ENCODE measurements at regions not wholly inside any gene's neighbourhood (a gene's known extent, or its start where the extent isn't known, plus 50 kb on each side); places are given as distances from the start of the nearest gene placed in this dataset.
"Not testable (repeated sequence)": the region's sequence is repeated elsewhere in the genome, so short reads cannot be mapped to it uniquely, and the experiment has no call there.

- no peak for DNase-seq (ENCODE audit: low spot score)
Observed at GRCh38 chr2:61626827-61627226, 88.7 kb upstream of the XPO1 start.

GRCh38 chr2:61623747-61624146, 85.6 kb upstream of the XPO1 start:
- no peak for DNase-seq (ENCODE audit: low spot score)

DNA sequence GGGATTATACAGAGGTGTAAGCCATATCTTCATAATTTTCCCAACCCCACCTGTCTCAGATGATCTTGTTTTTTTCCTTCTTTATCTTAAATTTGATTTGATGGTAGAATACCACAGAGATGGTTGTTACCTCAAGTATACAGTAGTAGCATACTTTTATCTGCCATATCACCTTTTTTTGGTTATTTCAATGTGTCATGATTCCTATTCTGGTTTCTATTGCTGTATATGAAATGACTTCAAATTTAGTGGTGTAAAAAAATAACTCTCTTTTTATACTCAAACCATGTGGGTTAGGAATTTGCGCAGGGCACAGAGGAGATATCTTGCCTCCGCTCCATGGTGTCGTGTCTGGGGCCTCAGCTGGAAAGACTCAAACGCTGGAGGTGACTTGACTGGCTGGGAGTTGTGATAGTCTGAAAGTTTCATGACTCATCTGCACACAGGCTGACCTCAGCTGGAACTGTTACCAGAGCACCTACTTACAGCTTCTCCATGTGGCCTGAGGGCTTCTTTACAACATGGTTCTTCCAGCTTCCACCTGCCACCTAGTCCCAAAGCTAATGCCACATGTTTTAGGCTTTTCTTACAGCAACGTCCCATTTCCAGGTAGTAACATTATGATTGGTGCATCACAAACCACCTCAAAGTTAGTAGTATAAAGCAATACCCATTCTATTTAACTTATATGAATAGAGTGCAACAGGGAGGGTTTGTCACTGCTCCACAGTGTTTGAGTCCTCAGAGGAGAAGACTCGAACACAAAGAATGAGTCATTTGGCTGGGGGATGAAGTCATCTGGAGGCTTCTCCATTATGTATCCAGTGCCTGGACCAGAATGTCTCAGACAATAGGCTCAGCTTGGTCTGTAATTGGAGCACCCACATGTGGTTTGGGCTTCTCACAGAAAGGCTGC, 82.3 kb upstream of the XPO1 start:
- no peak for DNase-seq (ENCODE audit: low spot score)

- no peak for DNase-seq (ENCODE audit: low spot score)
Observed at GRCh38 chr2:61619561-61619960, 81.4 kb upstream of the XPO1 start.

DNA sequence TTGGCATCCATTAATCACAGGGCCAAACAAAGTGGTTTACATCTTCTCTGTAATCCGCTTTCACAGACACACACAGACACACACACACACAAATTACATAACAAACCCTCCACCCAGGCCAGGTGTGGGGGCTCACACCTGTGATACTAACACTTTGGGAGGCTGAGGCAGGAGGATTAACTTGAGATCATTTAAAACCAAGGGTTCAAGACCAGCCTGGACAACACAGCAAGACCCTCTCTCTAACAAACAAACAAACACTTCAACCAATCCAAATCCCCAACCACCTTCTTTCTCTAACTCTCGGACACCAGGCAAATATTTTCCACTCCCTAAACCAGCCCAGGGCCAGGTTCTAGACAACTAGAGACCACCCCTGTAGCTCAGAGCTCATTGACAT, 79.5 kb upstream of the XPO1 start:
- no peak for DNase-seq (ENCODE audit: low spot score)

DNA sequence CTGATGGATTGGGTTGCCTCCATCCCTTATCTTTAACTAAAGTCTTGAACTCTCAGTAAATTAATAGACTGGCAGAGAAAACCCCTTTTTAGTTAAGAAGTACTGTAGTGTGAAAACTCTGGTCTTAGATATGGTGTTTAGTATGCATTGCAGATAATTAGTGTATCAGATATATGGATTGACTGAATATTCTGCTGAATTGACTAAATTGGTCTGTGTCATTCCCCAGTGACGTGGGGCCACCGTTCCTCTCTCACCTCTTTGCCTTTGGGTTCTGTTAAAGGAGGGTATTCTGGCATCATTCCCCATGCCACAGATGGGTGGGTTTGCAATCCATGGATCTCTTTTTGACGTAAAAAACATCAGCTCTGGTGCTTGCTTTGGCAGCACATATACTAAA, 67.1 kb upstream of the XPO1 start:
- no peak for DNase-seq (ENCODE audit: low spot score)

GRCh38 chr2:61604433-61604832, 66.3 kb upstream of the XPO1 start:
- no peak for DNase-seq (ENCODE audit: low spot score)

- not testable (repeated sequence) for DNase-seq (ENCODE audit: low spot score)
Observed at GRCh38 chr2:61598515-61599156, 60.5 kb upstream of the XPO1 start.

- DNase-seq (ENCODE audit: low spot score), result no peak
Observed at GRCh38 chr2:61597300-61598289, 59.4 kb upstream of the XPO1 start.

DNA sequence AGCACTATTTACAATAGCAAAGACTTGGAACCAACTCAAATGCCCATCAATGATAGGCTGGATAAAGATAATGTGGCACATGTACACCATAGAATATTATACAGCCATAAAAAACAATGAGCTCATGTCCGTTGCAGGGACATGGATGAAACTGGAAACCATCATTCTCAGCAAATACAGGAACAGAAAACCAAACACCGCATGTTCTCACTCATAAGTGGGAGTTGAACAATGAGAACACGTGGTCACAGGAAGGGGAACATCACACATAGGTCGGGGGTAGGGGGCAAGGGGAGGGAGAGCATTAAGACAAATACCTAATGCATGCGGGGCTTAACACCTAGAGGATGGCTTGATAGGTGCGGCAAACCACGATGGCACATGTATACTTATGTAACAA, 56.0 kb upstream of the XPO1 start:
- not testable (repeated sequence) for DNase-seq (ENCODE audit: low spot score)

GRCh38 chr2:61593648-61594047, 55.5 kb upstream of the XPO1 start:
- not testable (repeated sequence) for DNase-seq (ENCODE audit: low spot score)

- no peak for DNase-seq (ENCODE audit: low spot score)
Observed at GRCh38 chr2:61590214-61590613, 52.1 kb upstream of the XPO1 start.

DNA sequence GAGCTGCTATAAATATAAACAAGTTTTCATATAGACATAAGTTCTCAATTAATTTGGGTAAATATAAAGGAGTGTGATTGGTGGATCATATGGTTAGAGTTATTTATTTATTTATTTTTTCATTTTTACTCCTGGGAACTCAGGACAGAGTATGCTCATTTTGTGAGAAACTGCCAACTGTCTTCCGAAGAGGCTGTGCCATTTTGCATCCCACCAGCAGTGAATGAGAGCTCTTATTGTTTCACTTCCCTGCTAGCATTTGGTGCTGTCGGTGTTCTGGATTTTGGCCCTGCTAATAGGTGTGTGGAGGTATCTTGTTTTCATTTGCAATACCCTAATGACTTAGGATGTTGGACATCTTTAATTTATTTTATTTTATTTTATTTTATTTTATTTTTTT, 50.4 kb upstream of the XPO1 start:
- no peak for DNase-seq (ENCODE audit: low spot score)

Data from ureter (tissue), 1 donor.